Peyer's patch (tissue), 4 donors: ENCODE measurements at regions not wholly inside any gene's neighbourhood (a gene's known extent, or its start where the extent isn't known, plus 50 kb on each side); places are given as distances from the start of the nearest gene placed in this dataset.

Source experiments
- DNase-seq, 3 donors: peaks; one replicate each; pipeline ENCODE4 v3.0.0-alpha.2; 2017 to 2019
- H3K27ac ChIP-seq, 4 donors: fragments of 200-600 bp; sonication (generic); one replicate each; pipeline ENCODE4 v1.5.1; 2016 to 2019
- H3K27me3 ChIP-seq, 2 donors: fragments of 200-600 bp; sonication (generic); one replicate each; pipeline ENCODE4 v1.5.1; 2019
- H3K36me3 ChIP-seq, 3 donors: fragments of 200-600 bp; sonication (generic); one replicate each; pipeline ENCODE4 v1.5.1; 2016 to 2019
- H3K4me1 ChIP-seq, 4 donors: fragments of 200-600 bp; sonication (generic); one replicate each; pipeline ENCODE4 v1.5.1; 2016 to 2019
- H3K4me3 ChIP-seq, 4 donors: fragments of 200-600 bp; sonication (generic); 1 replicate in 3 of 4; 2 replicates in 1 of 4; pipeline ENCODE4 v1.5.1; 2016 to 2019; ENCODE audit warnings: mild to moderate bottlenecking in 1 of 4
- H3K9me3 ChIP-seq, 4 donors: fragments of 200-600 bp; sonication (generic); one replicate each; pipeline ENCODE4 v1.5.1; 2016 to 2019; ENCODE audit warnings: mild to moderate bottlenecking in 1 of 4
- POLR2A ChIP-seq, 2 donors: fragments of 450-650 bp; IDR thresholded peaks; one replicate each; pipeline ENCODE4 v1.5.1; 2017; ENCODE audit warnings: antibody characterized with exemption in 2 of 2, mild to moderate bottlenecking in 2 of 2, moderate library complexity in 2 of 2
- TF ChIP-seq, protein P1 (sequence below), 6 experiments: fragments of 450-650 bp in 4 of 6; fragments of 200-600 bp in 2 of 6; sonication (generic) in 1 of 6; IDR thresholded peaks; one replicate each; pipeline ENCODE4 v1.5.1; 2017 to 2019; ENCODE audit warnings: antibody characterized with exemption in 6 of 6, mild to moderate bottlenecking in 3 of 6, moderate library complexity in 1 of 6

- Histone ChIP-seq H3K4me1 (no peaks in the 10 kb centered on the region), H3K4me3 (no peak overlapping the region), H3K36me3 (no peaks in the 10 kb centered on the region), H3K27me3 (no peaks in the 10 kb centered on the region), H3K9me3 (no peaks in the 10 kb centered on the region), H3K27ac (no peak overlapping the region)
- TF ChIP-seq, protein P1, sequence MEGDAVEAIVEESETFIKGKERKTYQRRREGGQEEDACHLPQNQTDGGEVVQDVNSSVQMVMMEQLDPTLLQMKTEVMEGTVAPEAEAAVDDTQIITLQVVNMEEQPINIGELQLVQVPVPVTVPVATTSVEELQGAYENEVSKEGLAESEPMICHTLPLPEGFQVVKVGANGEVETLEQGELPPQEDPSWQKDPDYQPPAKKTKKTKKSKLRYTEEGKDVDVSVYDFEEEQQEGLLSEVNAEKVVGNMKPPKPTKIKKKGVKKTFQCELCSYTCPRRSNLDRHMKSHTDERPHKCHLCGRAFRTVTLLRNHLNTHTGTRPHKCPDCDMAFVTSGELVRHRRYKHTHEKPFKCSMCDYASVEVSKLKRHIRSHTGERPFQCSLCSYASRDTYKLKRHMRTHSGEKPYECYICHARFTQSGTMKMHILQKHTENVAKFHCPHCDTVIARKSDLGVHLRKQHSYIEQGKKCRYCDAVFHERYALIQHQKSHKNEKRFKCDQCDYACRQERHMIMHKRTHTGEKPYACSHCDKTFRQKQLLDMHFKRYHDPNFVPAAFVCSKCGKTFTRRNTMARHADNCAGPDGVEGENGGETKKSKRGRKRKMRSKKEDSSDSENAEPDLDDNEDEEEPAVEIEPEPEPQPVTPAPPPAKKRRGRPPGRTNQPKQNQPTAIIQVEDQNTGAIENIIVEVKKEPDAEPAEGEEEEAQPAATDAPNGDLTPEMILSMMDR (IDR thresholded peaks at IDR 0.05), result peak in 2 of 6 experiments; percentile 19 to 24
- no peak for TF ChIP-seq POLR2A (IDR thresholded peaks at IDR 0.05)
- DNase-seq, result no peak
These were observed 145.1 kb upstream of the FKBP1C start for GRCh38 chr6:63066055-63066704.

- no peak overlapping the region for H3K4me3 ChIP-seq
- DNase-seq, result no peak
- no peak for TF ChIP-seq POLR2A (IDR thresholded peaks at IDR 0.05)
- TF ChIP-seq, protein P1 (IDR thresholded peaks at IDR 0.05), result no peak
These were observed 116.3 kb upstream of the FKBP1C start for GRCh38 chr6:63094947-63095346.

GRCh38 chr6:63097222-63097621, 114.0 kb upstream of the FKBP1C start:
- Histone ChIP-seq H3K27ac (no peak overlapping the region), H3K9me3 (no peaks in the 10 kb centered on the region), H3K27me3 (no peaks in the 10 kb centered on the region), H3K36me3 (no peaks in the 10 kb centered on the region), H3K4me3 (no peak overlapping the region), H3K4me1 (no peaks in the 10 kb centered on the region)
- DNase-seq, result no peak
- TF ChIP-seq POLR2A (IDR thresholded peaks at IDR 0.05), result no peak
- TF ChIP-seq, protein P1 (IDR thresholded peaks at IDR 0.05), result no peak

More at GRCh38 chr6:63094947-63095346, 116.3 kb upstream of the FKBP1C start:
- no peaks in the 10 kb centered on the region for H3K27me3 ChIP-seq
- H3K27ac ChIP-seq, result no peak overlapping the region
- H3K4me1 ChIP-seq, result no peaks in the 10 kb centered on the region
- H3K36me3 ChIP-seq, result no peaks in the 10 kb centered on the region
- no peaks in the 10 kb centered on the region for H3K9me3 ChIP-seq

GRCh38 chr6:63098789-63099188, 112.5 kb upstream of the FKBP1C start:
- DNase-seq, result no peak
- Histone ChIP-seq H3K27me3 (no peaks in the 10 kb centered on the region), H3K4me3 (no peak overlapping the region), H3K27ac (no peak overlapping the region), H3K9me3 (no peaks in the 10 kb centered on the region), H3K4me1 (no peaks in the 10 kb centered on the region), H3K36me3 (no peaks in the 10 kb centered on the region)
- TF ChIP-seq, protein P1 (IDR thresholded peaks at IDR 0.05), result no peak
- no peak for TF ChIP-seq POLR2A (IDR thresholded peaks at IDR 0.05)

DNA sequence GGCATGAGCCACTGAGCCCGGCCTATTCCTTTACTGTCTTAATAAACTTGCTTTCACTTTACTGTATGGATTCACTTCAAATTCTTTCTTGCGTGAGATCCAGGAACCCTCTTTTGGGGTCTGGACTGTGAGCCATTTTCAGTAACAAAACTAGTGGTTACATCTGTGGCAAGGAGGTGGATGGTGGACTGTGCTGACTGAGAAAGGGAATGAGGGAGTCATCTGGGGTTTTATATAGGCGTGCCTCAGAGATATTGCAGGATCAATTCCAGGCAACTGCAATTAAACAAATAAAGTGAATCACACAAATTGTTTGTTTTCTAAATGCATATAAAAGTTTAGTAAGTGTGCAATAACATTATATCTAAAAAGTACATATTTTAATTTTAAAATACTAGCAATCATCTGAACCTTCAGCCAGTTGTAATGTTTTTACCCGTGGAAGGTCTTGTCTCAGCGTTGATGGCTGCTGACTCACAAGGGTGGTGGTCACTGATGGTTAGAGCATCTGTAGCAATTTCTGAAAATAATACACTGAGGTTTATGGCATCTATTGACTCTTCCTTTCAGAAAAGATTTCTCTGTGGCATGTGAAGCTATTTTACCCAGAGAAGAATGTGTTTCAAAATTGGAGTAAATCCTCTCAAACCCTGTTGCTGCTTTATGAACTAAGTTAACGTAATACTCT, 111.4 kb upstream of the FKBP1C start:
- no peak for DNase-seq
- H3K9me3 ChIP-seq, result no peaks in the 10 kb centered on the region
- no peak for TF ChIP-seq POLR2A (IDR thresholded peaks at IDR 0.05)
- TF ChIP-seq, protein P1 (IDR thresholded peaks at IDR 0.05), result no peak
- H3K36me3 ChIP-seq, result no peaks in the 10 kb centered on the region
- no peak overlapping the region for H3K4me3 ChIP-seq
- no peaks in the 10 kb centered on the region for H3K27me3 ChIP-seq
- no peak overlapping the region for H3K27ac ChIP-seq
- no peaks in the 10 kb centered on the region for H3K4me1 ChIP-seq
